HG02852 (cell line): ENCODE measurements at regions not wholly inside any gene's neighbourhood (a gene's known extent, or its start where the extent isn't known, plus 50 kb on each side); places are given as distances from the start of the nearest gene placed in this dataset.
"Not testable (repeated sequence)": the region's sequence is repeated elsewhere in the genome, so short reads cannot be mapped to it uniquely, and the experiment has no call there.

Source experiments
- ATAC-seq: cut with Tn5 transposase; IDR thresholded peaks from one replicate; pipeline ENCODE4 v1.9.1; 2021; ENCODE audit warnings: mild to moderate bottlenecking, moderate library complexity; ENCODE audit not compliant: unreplicated experiment

DNA sequence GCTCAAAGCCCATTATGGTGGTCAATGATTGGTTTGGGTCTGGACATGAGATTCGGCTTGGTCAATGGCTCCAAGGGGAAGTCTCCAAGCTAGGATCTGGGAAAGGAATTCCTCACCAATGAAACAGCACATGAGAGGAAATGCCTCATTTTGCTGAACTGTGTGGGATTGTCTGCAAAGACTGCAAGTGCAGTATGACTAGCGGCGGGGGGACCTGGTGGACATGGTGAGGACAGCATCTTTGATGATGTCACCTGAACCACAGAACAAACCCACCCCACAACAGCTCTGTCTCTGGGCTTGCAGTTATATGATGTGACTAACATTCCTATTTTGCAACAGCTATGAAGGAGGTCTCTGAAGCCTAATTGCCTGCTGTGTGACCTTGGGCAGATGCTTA lies 50.6 kb upstream of the NKD1 start:
- ATAC-seq: no peak

- ATAC-seq: no peak
Measured at GRCh38 chr16:50496990-50497389, 51.2 kb upstream of the NKD1 start.

- no peak for ATAC-seq
Measured at GRCh38 chr16:50495673-50496072, 52.5 kb upstream of the NKD1 start.

DNA sequence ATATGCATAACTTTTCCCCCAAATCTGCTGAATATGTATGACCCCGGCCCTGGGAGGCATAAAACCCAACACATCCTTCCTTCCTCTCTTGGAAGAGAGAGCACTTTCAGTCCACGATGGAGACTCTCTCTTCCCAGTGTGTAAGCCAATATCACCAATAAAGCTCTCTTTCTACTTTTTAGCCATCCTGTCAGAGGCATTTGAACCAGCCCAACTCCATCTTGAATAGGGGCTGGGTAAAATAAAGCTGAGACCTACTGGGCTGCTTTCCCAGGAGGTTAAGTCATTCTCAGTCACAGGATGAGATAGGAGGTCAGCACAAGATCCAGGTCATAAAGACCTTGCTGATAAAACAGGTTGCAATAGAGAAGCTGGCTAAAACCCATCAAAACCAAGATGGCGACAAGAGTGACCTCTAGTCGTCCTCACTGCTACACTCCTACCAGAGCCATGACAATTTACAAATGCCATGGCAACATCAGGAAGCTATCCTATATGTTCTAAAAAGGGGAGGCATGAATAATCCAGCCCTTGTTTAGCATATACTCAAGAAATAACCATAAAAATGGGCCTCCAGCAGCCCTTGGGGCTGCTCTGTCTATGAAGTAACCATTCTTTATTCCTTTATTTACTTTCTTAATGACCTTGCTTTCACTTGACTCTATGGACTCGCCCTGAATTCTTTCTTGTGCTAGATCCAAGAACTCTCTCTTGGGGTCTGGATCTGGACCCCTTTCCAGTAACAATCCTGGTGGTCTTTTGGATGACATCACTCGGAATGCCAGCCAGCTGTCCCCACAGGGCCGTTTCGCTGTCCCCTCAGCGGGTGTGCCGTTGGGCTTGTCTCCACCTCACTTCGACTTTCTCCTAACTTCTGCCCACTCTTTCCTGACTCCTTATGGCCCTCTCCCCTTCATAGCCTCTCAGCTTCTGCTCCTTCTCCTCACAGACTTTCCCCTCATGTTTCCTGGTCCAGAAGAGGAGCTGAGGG lies 53.4 kb upstream of the NKD1 start:
- no peak for ATAC-seq

- no peak for ATAC-seq
Measured at GRCh38 chr16:50491516-50491915, 56.7 kb upstream of the NKD1 start.

- ATAC-seq: no peak
Measured at GRCh38 chr16:50490828-50491227, 57.4 kb upstream of the NKD1 start.

GRCh38 chr16:50489182-50489581 lies 59.0 kb upstream of the NKD1 start:
- no peak for ATAC-seq

- ATAC-seq: no peak
Measured at GRCh38 chr16:50487528-50487927, 60.7 kb upstream of the NKD1 start.

DNA sequence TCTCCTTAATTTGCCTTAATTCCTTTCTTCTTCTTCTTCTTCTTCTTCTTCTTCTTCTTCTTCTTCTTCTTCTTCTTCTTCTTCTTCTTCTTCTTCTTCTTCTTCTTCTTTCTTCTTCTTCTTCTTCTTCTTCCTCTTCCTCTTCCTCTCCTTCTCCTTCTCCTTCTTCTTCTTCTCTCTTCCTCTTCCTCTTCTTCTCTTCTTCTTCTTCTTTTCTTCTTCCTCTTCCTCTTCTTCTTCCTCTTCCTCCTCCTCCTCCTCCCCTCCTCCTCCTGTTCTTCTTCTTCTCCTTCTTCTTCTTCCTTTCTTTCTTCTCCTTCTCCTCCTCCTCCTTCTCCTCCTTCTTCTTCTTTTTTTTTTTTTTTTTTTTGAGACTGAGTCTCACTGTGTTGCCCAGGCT lies 62.0 kb upstream of the NKD1 start:
- not testable (repeated sequence) for ATAC-seq

GRCh38 chr16:50485232-50485631 lies 63.0 kb upstream of the NKD1 start:
- ATAC-seq: no peak

GRCh38 chr16:50482271-50482670 lies 65.9 kb upstream of the NKD1 start:
- no peak for ATAC-seq

GRCh38 chr16:50480206-50480605 lies 68.0 kb upstream of the NKD1 start:
- ATAC-seq: no peak

GRCh38 chr16:50479771-50480170 lies 68.4 kb upstream of the NKD1 start:
- ATAC-seq: no peak

GRCh38 chr16:50478773-50479149 lies 69.4 kb upstream of the NKD1 start:
- ATAC-seq: no peak

DNA sequence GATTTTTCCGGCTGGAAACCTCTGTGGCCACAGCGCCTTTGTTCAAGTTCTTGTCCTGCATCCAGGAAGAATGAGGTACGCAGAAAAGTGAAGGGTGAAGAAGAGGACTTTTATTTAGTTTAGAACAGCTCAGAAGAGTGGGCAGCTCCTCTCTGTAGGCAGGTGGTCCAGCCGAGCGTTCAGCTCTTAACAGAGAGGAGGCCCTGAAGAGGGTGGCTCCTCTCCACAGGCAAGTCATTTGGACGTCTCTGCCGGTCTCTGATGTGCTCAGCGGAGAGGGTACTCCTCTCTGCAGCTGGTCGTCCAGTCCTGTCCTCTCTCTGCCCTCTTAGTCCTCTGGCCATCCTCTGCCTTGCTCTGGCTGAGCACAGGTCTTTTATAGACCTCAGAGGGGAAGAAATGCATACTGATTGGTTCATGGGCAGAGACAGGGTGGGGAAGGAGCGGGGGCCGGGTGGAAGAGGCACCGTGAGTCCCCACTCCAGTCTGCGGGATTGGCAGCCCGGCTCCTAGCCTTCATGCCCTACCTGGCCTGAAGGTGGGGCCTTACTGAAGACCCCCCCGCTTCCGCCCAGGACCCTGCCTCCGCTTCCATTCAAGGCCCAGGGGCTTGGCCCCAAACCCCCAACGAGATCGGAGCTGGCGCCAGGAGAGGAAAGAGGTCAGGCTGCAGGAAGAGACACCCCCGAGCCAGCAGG lies 70.0 kb upstream of the NKD1 start:
- ATAC-seq: no peak

DNA sequence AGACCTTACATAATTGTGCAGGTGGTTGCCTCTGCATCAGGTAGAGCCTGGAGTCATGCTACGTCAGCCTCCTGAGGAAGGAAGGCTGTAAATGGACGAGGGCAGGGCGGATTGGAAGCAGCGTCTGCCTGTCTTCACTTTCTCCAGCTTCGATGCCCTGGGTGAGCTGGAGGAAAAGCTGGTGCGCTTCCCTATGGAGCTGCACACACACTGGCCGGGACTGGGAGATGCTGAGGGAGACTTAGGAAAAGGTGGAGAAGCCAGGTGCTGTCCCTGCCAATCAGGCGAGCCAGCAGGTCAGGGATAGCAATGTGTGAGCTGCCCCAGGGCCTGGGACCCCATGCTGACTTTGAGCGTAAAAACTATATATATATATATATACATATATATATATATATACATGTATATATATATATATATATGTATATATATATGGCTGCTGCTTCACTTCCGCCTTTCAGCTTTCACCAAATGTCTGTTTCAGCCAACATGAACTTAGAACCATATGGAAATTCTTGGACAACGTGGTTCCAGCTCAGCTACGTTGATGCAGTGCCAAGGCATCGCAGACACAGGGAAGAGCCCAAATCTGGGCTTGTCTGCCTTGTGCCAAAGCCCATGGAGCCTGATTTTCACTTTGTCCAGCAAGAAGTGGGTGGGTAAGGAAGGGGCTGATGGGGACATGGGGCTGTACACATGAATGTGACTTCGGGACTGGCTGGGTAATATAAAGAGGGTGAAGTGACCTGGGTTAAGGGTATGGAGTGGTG lies 71.5 kb upstream of the NKD1 start:
- no peak for ATAC-seq

- no peak for ATAC-seq
Measured at GRCh38 chr16:50475170-50475569, 73.0 kb upstream of the NKD1 start.

DNA sequence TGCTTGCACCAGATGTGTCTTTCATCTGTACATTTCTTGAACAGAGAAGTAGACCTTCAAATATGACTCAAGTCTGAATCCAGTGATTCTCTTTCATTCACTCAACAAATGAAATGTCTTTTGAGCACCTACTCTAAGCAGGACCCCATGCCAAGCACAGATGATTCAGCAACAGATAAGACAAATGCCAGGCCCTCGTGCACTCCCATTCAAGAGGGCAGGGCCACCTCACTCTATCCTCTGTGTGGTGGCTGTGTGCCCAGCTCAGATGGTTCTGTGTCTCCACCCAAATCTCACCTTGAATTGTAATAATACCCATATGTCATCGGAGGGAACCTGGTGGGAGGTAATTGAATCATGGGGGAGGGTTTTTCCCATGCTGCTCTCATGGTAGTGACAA lies 74.1 kb upstream of the NKD1 start:
- ATAC-seq: no peak

DNA sequence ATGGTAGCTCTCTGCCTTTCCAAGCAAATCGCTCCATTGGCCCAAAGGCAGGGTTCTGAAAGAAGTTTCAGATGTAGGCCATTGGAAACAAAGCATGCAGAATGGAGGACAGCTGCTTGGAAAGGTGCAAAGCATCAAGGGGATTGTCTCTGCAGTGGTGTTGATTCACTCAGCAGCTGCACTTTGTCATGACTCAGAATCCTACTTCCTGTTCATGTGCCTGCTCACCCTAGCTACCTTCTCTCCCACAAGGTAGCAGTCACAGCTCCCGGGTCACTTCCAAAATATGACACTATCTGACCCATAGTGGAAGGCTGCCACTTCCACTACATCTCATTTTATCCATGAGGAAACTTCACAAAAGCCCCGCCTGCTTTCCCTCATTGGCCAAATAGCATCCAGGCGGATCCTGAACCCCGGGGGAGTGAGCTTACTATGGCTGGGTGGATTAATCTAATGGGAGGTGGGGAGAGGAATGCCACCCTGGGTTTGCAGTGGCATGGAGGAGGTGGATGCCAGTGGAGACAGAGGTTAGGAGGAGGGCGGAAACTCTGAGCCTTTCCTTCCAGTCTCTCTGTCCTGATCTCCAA lies 74.7 kb upstream of the NKD1 start:
- peak; percentile 85 for ATAC-seq

GRCh38 chr16:50472472-50472871 lies 75.7 kb upstream of the NKD1 start:
- ATAC-seq: no peak

DNA sequence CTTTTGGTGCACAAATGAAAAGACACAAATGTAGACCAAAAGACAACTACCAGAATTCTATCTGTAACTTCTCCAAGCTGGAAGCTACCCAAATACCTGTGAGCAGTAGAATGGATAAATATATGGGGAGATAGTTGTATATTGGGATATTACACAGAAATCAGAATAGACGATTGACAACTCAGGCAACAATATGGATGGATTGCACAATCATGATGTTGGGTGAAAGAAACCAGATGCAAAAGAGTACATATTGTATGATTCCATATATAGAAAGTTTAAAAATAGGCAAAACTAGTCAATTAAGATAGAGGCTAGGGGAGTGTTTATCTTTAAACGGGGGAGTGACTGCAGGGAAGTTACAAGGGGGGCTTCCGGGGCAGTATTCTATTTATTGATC lies 77.5 kb upstream of the NKD1 start:
- ATAC-seq: no peak
